Endothelial cell of umbilical vein (primary cell): ENCODE measurements at regions not wholly inside any gene's neighbourhood (a gene's known extent, or its start where the extent isn't known, plus 50 kb on each side); places are given as distances from the start of the nearest gene placed in this dataset.

Experiments
- BruUV-seq: library from RNA; stranded (reverse); fragments of 400-500 nt; replicated peaks from 2 replicates; lab custom pipeline; 2021; lab: Mats Ljungman, UMichigan
- CTCF ChIA-PET: fragments of 300-600, 350-600 bp; sonication (Branson Sonifier 250); formaldehyde crosslinking; loops from one replicate; lab custom pipeline; 2021; ENCODE audit warnings: antibody characterized with exemption, inconsistent platforms; lab: Charles Lee
- POLR2A ChIA-PET: fragments of 300-600, 350-600 bp; sonication (Branson Sonifier 250); formaldehyde crosslinking; loops from one replicate; lab custom pipeline; 2021; ENCODE audit warnings: antibody characterized with exemption, inconsistent platforms; lab: Charles Lee
- DNase-seq: peaks from one replicate; pipeline ENCODE4 v3.0.0-alpha.2; 2011; ENCODE audit warnings: low read depth, low spot score
- FAIRE-seq: peaks from 2 replicates; lab custom pipeline; 2011; peaks lifted over from hg19 to GRCh38; lab: Jason Lieb, UNC
- H2AFZ ChIP-seq: 2 replicates; pipeline ENCODE4 v1.6.0; 2012; ENCODE audit warnings: low read depth, low read length, control low read depth, inconsistent platforms
- H3K27ac ChIP-seq: 2 replicates; pipeline ENCODE4 v1.5.1; 2011; ENCODE audit warnings: low read depth, mild to moderate bottlenecking, control low read depth, low read length, moderate library complexity; ENCODE audit not compliant: insufficient read depth
- H3K27me3 ChIP-seq, 2 experiments: 2 replicates each; pipeline versions ENCODE4 v1.6.0 to v1.6.1; 2011; ENCODE audit warnings: low read length in 2 of 2, mixed read lengths in 1 of 2; ENCODE audit not compliant: control insufficient read depth in 2 of 2, insufficient read depth in 2 of 2
- H3K36me3 ChIP-seq, 2 experiments: 2 replicates in 1 of 2; 3 replicates in 1 of 2; pipeline ENCODE4 v1.5.1; 2011; ENCODE audit warnings: low read length in 2 of 2, mild to moderate bottlenecking in 1 of 2, moderate library complexity in 1 of 2; ENCODE audit not compliant: control insufficient read depth in 2 of 2, insufficient read depth in 2 of 2; ENCODE audit errors: extremely low read depth in 1 of 2
- H3K4me1 ChIP-seq: 3 replicates; pipeline ENCODE4 v1.5.1; 2011; ENCODE audit warnings: mild to moderate bottlenecking, low read length; ENCODE audit not compliant: control insufficient read depth, insufficient read depth; ENCODE audit errors: extremely low read depth
- H3K4me2 ChIP-seq: 2 replicates; pipeline ENCODE4 v1.6.1; 2011; ENCODE audit warnings: low read length, control low read depth, mixed read lengths; ENCODE audit not compliant: insufficient read depth
- H3K4me3 ChIP-seq, 3 experiments: fragments of 200-600 bp in 1 of 3; sonication (generic), shearing (Covaris generic) in 1 of 3; replicated peaks in 1 of 3; 2 replicates each; pipeline ENCODE4 v1.5.1; 2011 to 2016; ENCODE audit warnings: control low read depth in 3 of 3, low read length in 3 of 3, mild to moderate bottlenecking in 2 of 3, inconsistent platforms in 1 of 3, low read depth in 1 of 3, moderate library complexity in 1 of 3; ENCODE audit not compliant: insufficient read depth in 1 of 3
- H3K79me2 ChIP-seq: 2 replicates; pipeline ENCODE4 v1.6.0; 2012; ENCODE audit warnings: low read length, inconsistent platforms; ENCODE audit not compliant: control insufficient read depth, insufficient read depth
- H3K9ac ChIP-seq: replicated peaks from 2 replicates; pipeline ENCODE3; 2011; ENCODE audit warnings: low read length, control low read depth; ENCODE audit not compliant: insufficient read depth; ENCODE audit errors: extremely low read depth
- H3K9me1 ChIP-seq: replicated peaks from 3 replicates; pipeline ENCODE4 v1.6.0; 2011; ENCODE audit warnings: mild to moderate bottlenecking, low read length; ENCODE audit not compliant: control insufficient read depth, insufficient read depth; ENCODE audit errors: extremely low read depth
- H3K9me3 ChIP-seq: replicated peaks from 2 replicates; pipeline ENCODE4 v1.5.1; 2012; ENCODE audit warnings: low read length, inconsistent platforms; ENCODE audit not compliant: control insufficient read depth, insufficient read depth
- H4K20me1 ChIP-seq: replicated peaks from 2 replicates; pipeline ENCODE3; 2011; ENCODE audit warnings: mild to moderate bottlenecking, low read length; ENCODE audit not compliant: control insufficient read depth, insufficient read depth; ENCODE audit errors: extremely low read depth
- CTCF ChIP-seq, 2 donors: IDR thresholded peaks; 1 replicate in 1 of 2; 2 replicates in 1 of 2; pipeline ENCODE4 v1.5.1; 2011; ENCODE audit warnings: low read length in 2 of 2, mild to moderate bottlenecking in 2 of 2, moderate library complexity in 2 of 2, control low read depth in 1 of 2, inconsistent platforms in 1 of 2, low read depth in 1 of 2; ENCODE audit not compliant: insufficient read depth in 1 of 2; ENCODE audit errors: extremely low read depth in 1 of 2
- EZH2 ChIP-seq: IDR thresholded peaks from 2 replicates; pipeline ENCODE4 v1.6.1; 2012; ENCODE audit warnings: borderline replicate concordance, low read depth, mild to moderate bottlenecking, moderate library complexity, low read length, inconsistent platforms; ENCODE audit not compliant: severe bottlenecking
- FOS ChIP-seq: IDR thresholded peaks from 2 replicates; pipeline ENCODE4 v1.6.1; 2011; ENCODE audit warnings: mild to moderate bottlenecking, low read length, moderate library complexity, borderline replicate concordance; ENCODE audit not compliant: insufficient read depth
- GATA2 ChIP-seq: IDR thresholded peaks from 2 replicates; pipeline ENCODE4 v1.7.0; 2011; ENCODE audit warnings: low read depth, mild to moderate bottlenecking, moderate library complexity, mixed read lengths, low read length; ENCODE audit not compliant: insufficient read length, insufficient read depth
- JUN ChIP-seq: IDR thresholded peaks from 2 replicates; pipeline ENCODE4 v1.6.1; 2011; ENCODE audit warnings: borderline replicate concordance, low read depth; ENCODE audit not compliant: insufficient read length, insufficient read depth
- MAX ChIP-seq: IDR thresholded peaks from 2 replicates; pipeline ENCODE4 v1.6.1; 2011; ENCODE audit not compliant: insufficient read depth, insufficient read length
- MYC ChIP-seq: IDR thresholded peaks from one replicate; pipeline ENCODE4 v1.6.1; 2011; ENCODE audit warnings: mild to moderate bottlenecking, low read depth, low read length
- POLR2A ChIP-seq: IDR thresholded peaks from 2 replicates; pipeline ENCODE4 v1.6.1; 2012; ENCODE audit warnings: low read depth, mild to moderate bottlenecking, control low read depth, low read length
- POLR2AphosphoS5 ChIP-seq: IDR thresholded peaks from 2 replicates; pipeline ENCODE4 v1.6.1; 2012; ENCODE audit warnings: low read depth, mild to moderate bottlenecking, control low read depth, low read length, moderate library complexity; ENCODE audit not compliant: insufficient read depth
- dilution Hi-C: fragments of 300-500 bp; cut with MboI; formaldehyde crosslinking; loops from one replicate; pipeline ENCODE4 v1.15.0; 2019; ENCODE audit warnings: low sequenced_read_pairs; ENCODE audit not compliant: extremely low pct_ligation_motif_present
- intact Hi-C: fragments of 100-400 bp; cut with micrococcal nuclease; formaldehyde crosslinking; loops from one replicate; pipeline ENCODE4 v1.10.0; 2022

GRCh38 chr6:92759178-92759577 is 660.2 kb downstream of the EPHA7 start:
- FAIRE-seq (no peak), DNase-seq (no peak)
- ChIA-PET POLR2A (no interaction called here), CTCF (no interaction called here)
- no peaks in the 10 kb centered on the region for H3K9me3 ChIP-seq
- H3K4me2 ChIP-seq: no peak overlapping the region
- H2AFZ ChIP-seq: no peak overlapping the region
- TF ChIP-seq FOS: no peak
- TF ChIP-seq MYC: no peak
- TF ChIP-seq MAX: no peak
- TF ChIP-seq GATA2: no peak
- no peak for TF ChIP-seq JUN
- H3K4me3 ChIP-seq: no peak overlapping the region
- no peak overlapping the region for H3K27ac ChIP-seq
- H3K9ac ChIP-seq: no peak overlapping the region
- H3K36me3 ChIP-seq: no peaks in the 10 kb centered on the region
- BruUV-seq: no TSS peak
- no peaks in the 10 kb centered on the region for H3K79me2 ChIP-seq
- intact Hi-C loops: no loop called here
- H3K27me3 ChIP-seq: no peaks in the 10 kb centered on the region
- H4K20me1 ChIP-seq: no peaks in the 10 kb centered on the region
- dilution Hi-C loops: no loop called here
- no peaks in the 10 kb centered on the region for H3K9me1 ChIP-seq
- no peaks in the 10 kb centered on the region for H3K4me1 ChIP-seq

- no peak overlapping the region for H3K27ac ChIP-seq
- ChIA-PET CTCF (no interaction called here), POLR2A (no interaction called here)
- TF ChIP-seq POLR2A (no peak), FOS (no peak), MYC (no peak), POLR2AphosphoS5 (no peak), CTCF (IDR thresholded peaks at IDR 0.05; ENCODE audit: extremely low read depth in 1 of 2, insufficient read depth in 1 of 2, low read depth in 1 of 2, low read length in 2 of 2) (no peak), EZH2 (no peak), JUN (no peak), MAX (no peak), GATA2 (no peak)
- H4K20me1 ChIP-seq: no peaks in the 10 kb centered on the region
- no peaks in the 10 kb centered on the region for H3K9me1 ChIP-seq
- no peaks in the 10 kb centered on the region for H3K36me3 ChIP-seq
- no peaks in the 10 kb centered on the region for H3K79me2 ChIP-seq
- no peak overlapping the region for H2AFZ ChIP-seq
- BruUV-seq: no TSS peak
- no peak overlapping the region for H3K9ac ChIP-seq
- H3K4me2 ChIP-seq: no peak overlapping the region
- dilution Hi-C loops (no loop called here), intact Hi-C loops (no loop called here)
- FAIRE-seq (no peak), DNase-seq (no peak)
- H3K27me3 ChIP-seq: no peaks in the 10 kb centered on the region
- H3K4me1 ChIP-seq: no peaks in the 10 kb centered on the region
- no peak overlapping the region for H3K4me3 ChIP-seq
- no peaks in the 10 kb centered on the region for H3K9me3 ChIP-seq
Measured at GRCh38 chr6:92757925-92758324, 661.4 kb downstream of the EPHA7 start.
